Aorta (tissue), 5 donors: ENCODE measurements at regions not wholly inside any gene's neighbourhood (a gene's known extent, or its start where the extent isn't known, plus 50 kb on each side); places are given as distances from the start of the nearest gene placed in this dataset.
"Not testable (repeated sequence)": the region's sequence is repeated elsewhere in the genome, so short reads cannot be mapped to it uniquely, and the experiment has no call there.

ENCODE experiments used
- ATAC-seq: fragments of 200-7000 bp; cut with Tn5 transposase; one replicate; pipeline ENCODE4 v1.9.1; 2022; ENCODE audit warnings: moderate library complexity; ENCODE audit not compliant: low FRiP score
- DNase-seq, 2 donors: peaks; one replicate each; pipeline ENCODE4 v3.0.0-alpha.2; 2020
- H3K27ac ChIP-seq, 2 donors: one replicate each; pipeline ENCODE4 v1.5.1; 2013; ENCODE audit warnings: low read length in 2 of 2, mild to moderate bottlenecking in 2 of 2, moderate library complexity in 2 of 2, control low read depth in 1 of 2, inconsistent platforms in 1 of 2, low read depth in 1 of 2
- H3K27me3 ChIP-seq, 2 donors: one replicate each; pipeline ENCODE4 v1.6.1; 2013; ENCODE audit warnings: control low read depth in 1 of 2, low read length in 1 of 2, mild to moderate bottlenecking in 1 of 2, moderate library complexity in 1 of 2; ENCODE audit not compliant: insufficient read depth in 2 of 2, control insufficient read depth in 1 of 2
- H3K36me3 ChIP-seq, 2 donors: one replicate each; pipeline ENCODE4 v1.6.1; 2013; ENCODE audit warnings: control low read depth in 1 of 2, low read length in 1 of 2, mild to moderate bottlenecking in 1 of 2; ENCODE audit not compliant: insufficient read depth in 2 of 2, control insufficient read depth in 1 of 2
- H3K4me1 ChIP-seq, 2 donors: one replicate each; pipeline ENCODE4 v1.6.1; 2013; ENCODE audit warnings: low read length in 2 of 2, control low read depth in 1 of 2, mild to moderate bottlenecking in 1 of 2, moderate library complexity in 1 of 2; ENCODE audit not compliant: insufficient read depth in 2 of 2, control insufficient read depth in 1 of 2
- H3K4me3 ChIP-seq, 2 donors: one replicate each; pipeline ENCODE4 v1.5.1; 2013; ENCODE audit warnings: low read length in 2 of 2, control low read depth in 1 of 2, mild to moderate bottlenecking in 1 of 2
- H3K9me3 ChIP-seq: one replicate; pipeline ENCODE4 v1.6.1; 2013; ENCODE audit warnings: mild to moderate bottlenecking, low read length; ENCODE audit not compliant: control insufficient read depth
- WGBS, 2 donors: extraction: QIAGEN DNeasy Blood & Tissue Kit; methylation state at CpG; one replicate each; pipeline ENCODE4 v1.1.7; 2013; 5-methylcytosine and 5-hydroxymethylcytosine counted together
- intact Hi-C, 2 donors: fragments of 100-400 bp; cut with DNase I; formaldehyde crosslinking; loops; one replicate each; pipeline versions ENCODE4 v1.14.2 to v1.15.0; 2022
- donor health status: healthy with polysubstance abuse.
- donor health status: Bipolar disorder and iron deficiency.
- donor health status: DM: no; HTN: no; CAD: no.
- donor health status: DM: no; HTN: no; CAD: no.
- donor health status: DM: yes; HTN: yes; CAD: no.

DNA sequence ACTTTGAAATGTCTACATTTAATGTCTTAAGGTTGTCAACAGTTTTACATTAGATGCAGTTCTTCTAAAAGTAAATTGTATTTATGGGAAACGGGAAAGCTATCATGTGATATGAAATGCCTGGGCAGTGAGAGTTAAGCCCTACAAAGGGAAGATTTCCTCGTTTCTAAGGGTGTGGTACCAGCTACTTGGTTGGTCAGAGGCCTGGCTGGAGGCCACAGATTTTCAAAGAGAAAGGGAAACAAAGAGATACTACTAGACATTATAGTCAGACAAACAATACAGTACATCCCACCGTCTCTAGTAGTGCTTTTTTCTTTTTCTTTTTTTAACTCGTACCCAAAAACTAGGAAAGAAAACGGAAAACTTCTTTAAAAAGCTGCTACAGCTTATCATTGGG lies 467.8 kb downstream of the PCDH7 start:
- Histone ChIP-seq H3K27ac (no peak overlapping the region), H3K36me3 (no peaks in the 10 kb centered on the region), H3K9me3 (no peaks in the 10 kb centered on the region), H3K4me3 (no peak overlapping the region), H3K27me3 (no peaks in the 10 kb centered on the region), H3K4me1 (no peaks in the 10 kb centered on the region)
- ATAC-seq, result no peak
- 66 to 88% methylated on average over 5 of the region's 5 CpGs for WGBS, 2 donors
- intact Hi-C loops, result no loop called here
- no peak for DNase-seq

DNA sequence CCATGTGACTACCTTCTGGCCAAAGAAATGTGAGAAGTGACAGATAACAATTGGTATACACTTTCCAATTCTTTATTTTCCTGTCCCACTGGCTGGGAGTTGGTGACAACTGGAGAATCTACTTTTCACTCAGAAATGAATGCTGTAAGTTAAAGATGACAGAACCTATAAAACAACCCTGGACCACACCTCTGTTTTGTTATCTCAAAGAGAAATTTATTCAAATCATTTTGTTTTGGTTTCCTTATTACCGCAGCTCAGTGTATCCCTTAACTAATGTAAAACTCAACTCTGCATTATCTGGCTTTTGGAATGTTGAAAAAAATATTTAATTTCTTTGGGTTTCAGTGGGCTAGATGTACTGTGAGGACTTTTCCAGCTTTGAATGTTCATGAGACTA lies 469.8 kb downstream of the PCDH7 start:
- intact Hi-C loops, result loop anchor here in 1 of 2 donors (10.0 kb wide), 1 partner anchor 475 kb away; no protein-coding TSS in a partner anchor
- Histone ChIP-seq H3K27me3 (no peaks in the 10 kb centered on the region), H3K4me3 (no peak overlapping the region), H3K4me1 (peaks cover 0 to 3% of the 10 kb centered on the region in 2 donors), H3K9me3 (no peaks in the 10 kb centered on the region), H3K27ac (no peak overlapping the region), H3K36me3 (no peaks in the 10 kb centered on the region)
- no peak for DNase-seq
- 68 to 76% methylated on average over 1 of the region's 1 CpG for WGBS, 2 donors
- ATAC-seq, result no peak

DNA sequence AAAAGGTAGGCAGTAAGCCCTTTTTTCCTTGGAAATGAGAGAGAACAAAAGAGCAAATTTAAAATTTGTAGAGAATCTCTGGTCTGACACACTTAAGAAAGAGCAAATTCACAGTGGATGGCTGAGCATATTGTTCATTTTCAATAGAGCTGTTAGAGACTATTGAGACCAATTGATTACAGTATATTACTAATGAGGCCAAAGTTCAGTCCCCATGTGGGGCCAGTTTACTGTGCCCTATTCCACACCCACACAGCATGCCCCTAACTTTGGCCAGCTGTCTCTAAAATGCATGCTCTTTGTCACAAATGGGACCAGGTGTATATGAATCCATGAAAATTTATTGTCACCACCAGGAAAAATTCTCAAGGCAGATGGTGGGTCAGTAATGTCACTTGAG lies 470.5 kb downstream of the PCDH7 start:
- no peaks in the 10 kb centered on the region for H3K36me3 ChIP-seq
- H3K27ac ChIP-seq, result no peak overlapping the region
- H3K27me3 ChIP-seq, result no peaks in the 10 kb centered on the region
- H3K4me3 ChIP-seq, result no peak overlapping the region
- intact Hi-C loops, result loop anchor here in 1 of 2 donors (10.0 kb wide), 1 partner anchor 476 kb away; no protein-coding TSS in a partner anchor
- DNase-seq (no peak), ATAC-seq (no peak)
- no peaks in the 10 kb centered on the region for H3K9me3 ChIP-seq
- peaks cover 0 to 3% of the 10 kb centered on the region in 2 donors for H3K4me1 ChIP-seq

DNA sequence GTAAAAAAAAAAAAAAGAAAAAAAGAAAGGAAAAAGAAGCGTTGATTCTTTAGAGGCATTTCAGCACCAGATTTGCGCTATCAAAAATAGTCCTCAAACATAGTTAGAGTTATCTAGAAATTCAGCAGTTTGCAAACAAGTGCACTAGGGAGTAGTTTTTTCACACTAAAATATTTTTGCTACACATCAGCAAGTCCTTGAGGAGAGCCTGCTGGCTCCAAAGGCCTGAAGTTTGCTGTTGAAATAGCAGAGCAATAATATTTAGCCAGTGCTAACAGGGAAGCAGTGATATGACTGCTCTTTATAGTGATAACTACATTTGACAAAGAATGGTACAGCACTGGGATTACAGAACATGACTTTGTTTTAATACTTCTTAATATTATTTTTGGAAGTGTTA lies 472.2 kb downstream of the PCDH7 start:
- WGBS, 2 donors, result 5 to 12% methylated on average over 2 of the region's 2 CpGs
- ATAC-seq, result no peak

DNA sequence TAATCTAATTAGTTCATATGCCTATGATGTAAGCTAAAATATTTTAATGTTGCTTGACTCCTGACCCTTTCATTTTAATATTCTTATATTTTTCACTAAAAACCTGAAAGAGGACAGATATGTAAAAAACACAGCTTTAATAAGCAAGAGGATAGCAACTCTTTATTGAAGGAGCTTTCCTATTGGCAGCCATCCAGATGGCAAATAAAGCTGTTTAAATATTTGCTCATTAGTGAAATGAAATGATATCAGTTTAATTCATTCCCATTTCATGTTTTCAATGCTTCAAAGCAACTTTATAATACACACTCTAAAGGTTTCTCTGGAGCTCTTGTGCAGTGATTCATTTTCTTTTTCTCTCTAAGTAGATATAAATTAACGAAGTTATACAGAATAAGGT lies 473.4 kb downstream of the PCDH7 start:
- no peak for ATAC-seq
- H3K4me1 ChIP-seq, result peaks cover 0 to 3% of the 10 kb centered on the region in 2 donors
- H3K4me3 ChIP-seq, result no peak overlapping the region
- no peak overlapping the region for H3K27ac ChIP-seq
- no peak for DNase-seq
- no peaks in the 10 kb centered on the region for H3K36me3 ChIP-seq
- no peaks in the 10 kb centered on the region for H3K9me3 ChIP-seq
- 91 to 93% methylated on average over 1 of the region's 1 CpG for WGBS, 2 donors
- intact Hi-C loops, result loop anchor here in 1 of 2 donors (10.0 kb wide), 1 partner anchor 479 kb away; no protein-coding TSS in a partner anchor
- no peaks in the 10 kb centered on the region for H3K27me3 ChIP-seq

More for the DNA sequence above, 472.2 kb downstream of the PCDH7 start:
- Histone ChIP-seq H3K4me1 (peaks cover 0 to 3% of the 10 kb centered on the region in 2 donors), H3K36me3 (no peaks in the 10 kb centered on the region), H3K27ac (no peak overlapping the region), H3K4me3 (no peak overlapping the region), H3K9me3 (no peaks in the 10 kb centered on the region), H3K27me3 (no peaks in the 10 kb centered on the region)
- intact Hi-C loops, result loop anchor here in 1 of 2 donors (10.0 kb wide), 1 partner anchor 478 kb away; no protein-coding TSS in a partner anchor
- DNase-seq, result no peak

DNA sequence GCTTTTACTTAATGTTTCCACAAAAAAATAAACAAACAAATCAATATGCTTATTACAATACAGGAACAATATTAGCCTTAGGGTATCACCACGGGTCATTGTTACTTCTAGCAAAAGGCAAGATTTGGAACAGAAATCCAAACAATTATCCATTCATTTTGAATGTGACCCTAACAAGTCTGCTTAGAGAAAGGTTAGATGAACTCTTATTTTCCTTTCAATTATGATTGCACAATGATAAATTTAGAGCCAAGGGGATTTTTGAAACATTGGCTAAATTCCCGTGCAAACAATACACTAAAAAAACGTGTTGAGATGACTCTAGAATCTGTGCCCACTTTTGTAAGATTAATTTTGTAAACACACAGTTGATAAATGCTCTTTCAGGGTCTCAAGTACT lies 474.7 kb downstream of the PCDH7 start:
- H3K4me3 ChIP-seq, result no peak overlapping the region
- H3K4me1 ChIP-seq, result peaks cover 0 to 3% of the 10 kb centered on the region in 2 donors
- ATAC-seq (no peak), DNase-seq (no peak)
- no peak overlapping the region for H3K27ac ChIP-seq
- intact Hi-C loops, result loop anchor here in 1 of 2 donors (10.0 kb wide), 1 partner anchor 480 kb away; no protein-coding TSS in a partner anchor
- 29 to 39% methylated on average over 3 of the region's 3 CpGs for WGBS, 2 donors
- no peaks in the 10 kb centered on the region for H3K27me3 ChIP-seq
- no peaks in the 10 kb centered on the region for H3K36me3 ChIP-seq
- H3K9me3 ChIP-seq, result peaks cover 2% of the 10 kb centered on the region

DNA sequence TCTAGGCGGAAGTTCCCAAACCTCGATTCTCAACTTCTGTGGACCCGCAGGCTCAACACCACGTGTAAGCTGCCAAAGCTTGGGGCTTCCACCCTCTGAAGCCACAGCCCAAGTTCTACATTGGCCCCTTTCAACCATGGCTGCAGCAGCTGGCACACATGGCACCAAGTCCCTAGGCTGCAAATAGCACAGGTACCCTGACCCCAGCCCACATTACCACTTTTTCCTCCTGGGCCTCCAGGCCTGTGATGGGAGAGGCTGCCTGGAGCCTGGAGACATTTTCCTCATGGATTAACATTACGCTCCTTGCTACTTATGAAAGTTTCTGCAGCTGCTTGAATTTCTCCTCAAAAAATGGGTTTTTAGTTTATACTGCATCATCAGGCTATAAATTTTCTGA lies 479.5 kb downstream of the PCDH7 start:
- ATAC-seq (no peak), DNase-seq (no peak)
- no peaks in the 10 kb centered on the region for H3K4me1 ChIP-seq
- H3K4me3 ChIP-seq, result no peak overlapping the region
- WGBS, 2 donors, result 96 to 100% methylated on average over 5 of the region's 5 CpGs
- H3K27me3 ChIP-seq, result no peaks in the 10 kb centered on the region
- no peaks in the 10 kb centered on the region for H3K36me3 ChIP-seq
- H3K9me3 ChIP-seq, result peaks cover 2% of the 10 kb centered on the region
- intact Hi-C loops, result loop anchor here in 1 of 2 donors (10.0 kb wide), 1 partner anchor 485 kb away; no protein-coding TSS in a partner anchor
- no peak overlapping the region for H3K27ac ChIP-seq

DNA sequence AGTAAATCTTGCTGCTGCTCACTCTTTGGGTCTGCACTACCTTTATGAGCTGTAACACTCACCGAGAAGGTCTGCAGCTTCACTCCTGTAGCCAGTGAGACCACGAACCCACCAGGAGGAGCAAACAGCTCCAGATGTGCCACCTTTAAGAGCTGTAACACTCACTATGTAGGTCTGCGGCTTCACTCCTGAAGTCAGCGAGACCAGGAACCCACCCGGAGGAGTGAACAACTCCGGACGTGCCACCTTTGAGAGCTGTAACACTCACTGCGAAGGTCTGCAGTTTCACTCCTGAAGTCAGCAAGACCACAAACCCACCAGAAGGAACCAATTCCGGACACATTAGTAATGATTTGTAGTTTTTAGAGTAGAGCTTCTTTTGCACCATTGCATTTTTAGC lies 481.9 kb downstream of the PCDH7 start:
- H3K4me3 ChIP-seq, H3K9me3 ChIP-seq, H3K27ac ChIP-seq, DNase-seq, H3K36me3 ChIP-seq, intact Hi-C loops, H3K4me1 ChIP-seq, ATAC-seq, H3K27me3 ChIP-seq: not testable (repeated sequence)
- WGBS, 2 donors, result 85 to 96% methylated on average over 9 of the region's 9 CpGs

DNA sequence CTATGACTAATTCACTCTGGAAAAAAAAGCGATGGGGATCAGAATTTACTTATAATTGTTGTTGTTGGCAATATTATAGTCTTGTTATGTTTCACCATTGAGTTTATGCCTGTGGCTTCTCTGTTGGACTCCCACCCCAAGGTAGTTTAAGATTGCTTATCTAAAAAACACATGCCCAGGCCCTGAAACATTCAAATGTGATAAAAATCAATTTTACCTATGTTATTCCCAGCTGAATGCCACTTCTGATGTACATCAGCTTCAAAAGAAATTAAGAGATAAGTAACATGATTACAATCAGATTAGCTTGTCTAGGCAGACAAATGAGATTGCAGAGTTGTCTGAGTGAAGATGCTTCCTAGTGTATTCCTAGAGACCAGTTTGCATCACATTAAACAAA lies 484.7 kb downstream of the PCDH7 start:
- DNase-seq (no peak), ATAC-seq (no peak)
- H3K4me3 ChIP-seq, result no peak overlapping the region
- intact Hi-C loops, result no loop called here
- H3K9me3 ChIP-seq, result no peaks in the 10 kb centered on the region
- H3K27me3 ChIP-seq, result no peaks in the 10 kb centered on the region
- H3K4me1 ChIP-seq, result no peaks in the 10 kb centered on the region
- H3K36me3 ChIP-seq, result no peaks in the 10 kb centered on the region
- no peak overlapping the region for H3K27ac ChIP-seq
- 78 to 85% methylated on average over 1 of the region's 1 CpG for WGBS, 2 donors
